HG03097 (cell line): ENCODE measurements at regions not wholly inside any gene's neighbourhood (a gene's known extent, or its start where the extent isn't known, plus 50 kb on each side); places are given as distances from the start of the nearest gene placed in this dataset.
"Not testable (repeated sequence)": the region's sequence is repeated elsewhere in the genome, so short reads cannot be mapped to it uniquely, and the experiment has no call there.

ENCODE experiments used
- ATAC-seq: cut with Tn5 transposase; IDR thresholded peaks from one replicate; pipeline ENCODE4 v1.9.1; 2021; ENCODE audit not compliant: unreplicated experiment, low FRiP score

- ATAC-seq: no peak
Observed at GRCh38 chr11:79536155-79536917, 95.5 kb upstream of the TENM4 start.

- no peak for ATAC-seq
Observed at GRCh38 chr11:79535606-79536005, 94.8 kb upstream of the TENM4 start.

GRCh38 chr11:79525257-79525656 lies 84.4 kb upstream of the TENM4 start:
- no peak for ATAC-seq

GRCh38 chr11:79522626-79523025 lies 81.8 kb upstream of the TENM4 start:
- ATAC-seq: no peak

GRCh38 chr11:79520086-79520485 lies 79.3 kb upstream of the TENM4 start:
- no peak for ATAC-seq

- no peak for ATAC-seq
Observed at GRCh38 chr11:79515781-79516180, 75.0 kb upstream of the TENM4 start.

- no peak for ATAC-seq
Observed at GRCh38 chr11:79514695-79515094, 73.9 kb upstream of the TENM4 start.

GRCh38 chr11:79514290-79514689 lies 73.5 kb upstream of the TENM4 start:
- ATAC-seq: no peak

GRCh38 chr11:79512706-79513469 lies 72.1 kb upstream of the TENM4 start:
- no peak for ATAC-seq

- no peak for ATAC-seq
Observed at GRCh38 chr11:79510960-79511359, 70.1 kb upstream of the TENM4 start.

- ATAC-seq: no peak
Observed at GRCh38 chr11:79508461-79508860, 67.6 kb upstream of the TENM4 start.

- ATAC-seq: no peak
Observed at GRCh38 chr11:79507706-79508105, 66.9 kb upstream of the TENM4 start.

- no peak for ATAC-seq
Observed at GRCh38 chr11:79506734-79507344, 66.0 kb upstream of the TENM4 start.

GRCh38 chr11:79506124-79506523 lies 65.3 kb upstream of the TENM4 start:
- ATAC-seq: no peak

GRCh38 chr11:79503028-79503427 lies 62.2 kb upstream of the TENM4 start:
- no peak for ATAC-seq

- no peak for ATAC-seq
Observed at GRCh38 chr11:79501707-79502106, 60.9 kb upstream of the TENM4 start.

GRCh38 chr11:79499929-79500328 lies 59.1 kb upstream of the TENM4 start:
- not testable (repeated sequence) for ATAC-seq

- no peak for ATAC-seq
Observed at GRCh38 chr11:79498667-79499066, 57.8 kb upstream of the TENM4 start.

- peak; percentile 81 for ATAC-seq
Observed at GRCh38 chr11:79493555-79494171, 52.8 kb upstream of the TENM4 start.

- no peak for ATAC-seq
Observed at GRCh38 chr11:79492008-79492407, 51.2 kb upstream of the TENM4 start.
